K562 (cell line): ENCODE measurements at regions not wholly inside any gene's neighbourhood (a gene's known extent, or its start where the extent isn't known, plus 50 kb on each side); places are given as distances from the start of the nearest gene placed in this dataset.

Experiments
- ATAC-seq: fragments of 200-7000 bp; cut with Tn5 transposase; 3 replicates; pipeline ENCODE4 v1.9.1; 2020; ENCODE audit warnings: moderate library complexity
- BruUV-seq: library from RNA; stranded (reverse); fragments of 400-500 nt; replicated peaks from 2 replicates; lab custom pipeline; 2021; lab: Mats Ljungman, UMichigan
- CTCF ChIA-PET: fragments of 300-600 bp; formaldehyde crosslinking; extraction: SDS; loops from one replicate; lab custom pipeline; 2021; ENCODE audit warnings: low intra/inter-chr PET ratio; lab: Yijun Ruan, JAX
- POLR2A ChIA-PET: fragments of 300-600, 350-650 bp; sonication (Branson Sonifier 250); formaldehyde crosslinking; extraction: SDS; loops from one replicate; lab custom pipeline; 2021; ENCODE audit warnings: antibody characterized with exemption, inconsistent platforms; lab: Yijun Ruan, JAX
- DNase-seq, 4 experiments: peaks; one replicate each; pipeline versions ENCODE4 v3.0.0 to v3.0.0-alpha.2; 2011 to 2018; ENCODE audit warnings: low spot score in 3 of 4, mixed read lengths in 3 of 4; ENCODE audit errors: extremely low read depth in 1 of 4
- FAIRE-seq: peaks from 2 replicates; lab custom pipeline; 2011; peaks lifted over from hg19 to GRCh38; lab: Jason Lieb, UNC
- H2AFZ ChIP-seq: 2 replicates; pipeline ENCODE4 v1.6.0; 2011; ENCODE audit warnings: low read depth, low read length, control low read depth, inconsistent platforms
- H3K27ac ChIP-seq: fragments of 200-600 bp; 3 replicates; pipeline ENCODE4 v1.8.0; 2011; ENCODE audit warnings: low read depth, mild to moderate bottlenecking, control low read depth, inconsistent platforms, low read length, moderate library complexity, mixed read lengths; ENCODE audit errors: extremely low read depth
- H3K27me3 ChIP-seq, 2 experiments: fragments of 300-600 bp in 1 of 2; 2 replicates in 1 of 2; 3 replicates in 1 of 2; pipeline versions ENCODE4 v1.6.0 to v1.8.0; 2011; ENCODE audit warnings: inconsistent platforms in 2 of 2, low read length in 2 of 2, mild to moderate bottlenecking in 1 of 2, mixed read lengths in 1 of 2, moderate library complexity in 1 of 2; ENCODE audit not compliant: control insufficient read depth in 2 of 2, insufficient read depth in 2 of 2
- H3K36me3 ChIP-seq: fragments of 300-600 bp; 3 replicates; pipeline ENCODE4 v1.8.0; 2011; ENCODE audit warnings: mild to moderate bottlenecking, low read length, inconsistent platforms; ENCODE audit not compliant: control insufficient read depth, insufficient read depth
- H3K4me1 ChIP-seq, 2 experiments: fragments of 200-600 bp in 1 of 2; replicated peaks in 1 of 2; 2 replicates in 1 of 2; 3 replicates in 1 of 2; pipeline versions ENCODE4 v1.5.1 to v1.8.0; 2011; ENCODE audit warnings: inconsistent platforms in 2 of 2, low read length in 2 of 2, mild to moderate bottlenecking in 1 of 2, mixed read lengths in 1 of 2, moderate library complexity in 1 of 2; ENCODE audit not compliant: control insufficient read depth in 2 of 2, insufficient read depth in 2 of 2
- H3K4me2 ChIP-seq: 2 replicates; pipeline ENCODE4 v1.6.1; 2011; ENCODE audit warnings: low read length, control low read depth, inconsistent platforms, mixed read lengths; ENCODE audit not compliant: insufficient read depth
- H3K4me3 ChIP-seq: fragments of 200-600 bp; sonication (generic), shearing (Covaris generic); 2 replicates; pipeline ENCODE4 v1.5.1; 2016; ENCODE audit warnings: control low read depth, inconsistent platforms
- H3K79me2 ChIP-seq: fragments of 200-600 bp; 3 replicates; pipeline ENCODE4 v1.8.0; 2011; ENCODE audit warnings: low read length, inconsistent platforms; ENCODE audit not compliant: control insufficient read depth, insufficient read depth
- H3K9ac ChIP-seq, 2 experiments: 2 replicates each; pipeline versions ENCODE4 v1.6.0 to v1.6.1; 2011; ENCODE audit warnings: low read depth in 2 of 2, low read length in 2 of 2, control low read depth in 1 of 2, inconsistent platforms in 1 of 2, mild to moderate bottlenecking in 1 of 2, mixed read lengths in 1 of 2; ENCODE audit not compliant: insufficient read depth in 1 of 2
- H3K9me1 ChIP-seq: one replicate; pipeline ENCODE4 v1.6.0; 2011; ENCODE audit warnings: inconsistent platforms, mild to moderate bottlenecking, low read length, moderate library complexity; ENCODE audit not compliant: control insufficient read depth, insufficient read depth
- H3K9me3 ChIP-seq: replicated peaks from 2 replicates; pipeline ENCODE4 v1.5.1; 2011; ENCODE audit warnings: low read depth, low read length, inconsistent platforms; ENCODE audit not compliant: control insufficient read depth, insufficient read depth
- H4K20me1 ChIP-seq: replicated peaks from 2 replicates; pipeline ENCODE4 v1.6.1; 2011; ENCODE audit warnings: low read length, inconsistent platforms, mixed read lengths; ENCODE audit not compliant: control insufficient read depth, insufficient read depth
- ARHGAP35 ChIP-seq: fragments of 450-650 bp; IDR thresholded peaks from 2 replicates; pipeline ENCODE4 v1.6.1; 2018; ENCODE audit not compliant: partially characterized antibody
- DMBX1 ChIP-seq: fragments of 250-450 bp; sonication (Bioruptor Pico); IDR thresholded peaks from 2 replicates; pipeline ENCODE4 v1.8.0; 2022; ENCODE audit warnings: inconsistent platforms, mild to moderate bottlenecking, moderate library complexity, borderline replicate concordance
- KDM1A ChIP-seq, 2 experiments: fragments of 450-650 bp; IDR thresholded peaks; 2 replicates each; pipeline ENCODE4 v1.6.1; 2016; ENCODE audit warnings: mild to moderate bottlenecking in 2 of 2
- PATZ1 ChIP-seq: fragments of 250-450 bp; sonication (Bioruptor Pico); IDR thresholded peaks from 2 replicates; pipeline ENCODE4 v1.5.0; 2020; ENCODE audit warnings: mild to moderate bottlenecking, borderline replicate concordance
- POLR2AphosphoS2 ChIP-seq: IDR thresholded peaks from 2 replicates; pipeline ENCODE4 v1.6.1; 2012; ENCODE audit warnings: low read length, improper control_type of control experiment
- RAD21 ChIP-seq, 2 experiments: fragments of 250-450 bp in 1 of 2; fragments of 450-650 bp in 1 of 2; sonication (Bioruptor Pico) in 1 of 2; formaldehyde crosslinking in 1 of 2; IDR thresholded peaks in 1 of 2; conservative IDR thresholded peaks in 1 of 2; 2 replicates each; pipeline versions ENCODE4 v1.4.0 to v1.8.0; 2020 to 2022; ENCODE audit warnings: mild to moderate bottlenecking in 2 of 2, moderate library complexity in 1 of 2
- ZBTB2 ChIP-seq: fragments of 450-650 bp; IDR thresholded peaks from 2 replicates; pipeline ENCODE4 v1.6.1; 2016; ENCODE audit warnings: antibody characterized with exemption
- ZNF408 ChIP-seq: fragments of 250-450 bp; sonication (Bioruptor Pico); IDR thresholded peaks from 2 replicates; pipeline ENCODE4 v1.4.0; 2020; ENCODE audit warnings: low read depth, mild to moderate bottlenecking, moderate library complexity
- ZNF518B ChIP-seq: fragments of 250-450 bp; sonication (Bioruptor Pico); IDR thresholded peaks from 2 replicates; pipeline ENCODE4 v1.5.0; 2021; ENCODE audit warnings: mild to moderate bottlenecking, moderate library complexity
- ZNF830 ChIP-seq: fragments of 250-450 bp; sonication (Bioruptor Pico); IDR thresholded peaks from 2 replicates; pipeline ENCODE4 v1.5.0; 2021; ENCODE audit warnings: mild to moderate bottlenecking
- ZSCAN29 ChIP-seq: fragments of 450-650 bp; IDR thresholded peaks from 2 replicates; pipeline ENCODE4 v1.6.1; 2017
- WGBS: fragments of 100-300 bp; shearing (Covaris generic); methylation state at CpG from one replicate; pipeline ENCODE4 v1.1.6; 2016; ENCODE audit warnings: low coverage, mixed read lengths; ENCODE audit not compliant: insufficient coverage; ENCODE audit errors: missing lambda C conversion rate; 5-methylcytosine and 5-hydroxymethylcytosine counted together
- in situ Hi-C: fragments of 300-500 bp; cut with MboI; formaldehyde crosslinking; loops from 4 replicates; pipeline ENCODE4 v1.15.0; 2018; ENCODE audit warnings: inconsistent platforms, mixed read lengths
- intact Hi-C: fragments of 100-400 bp; cut with micrococcal nuclease; formaldehyde crosslinking; loops from 2 replicates; pipeline ENCODE4 v1.14.2; 2022
- TF ChIP-seq, protein P1 (sequence below): fragments of 450-650 bp; IDR thresholded peaks from 2 replicates; pipeline ENCODE4 v1.6.1; 2016; ENCODE audit warnings: low read depth, mild to moderate bottlenecking, moderate library complexity

DNA sequence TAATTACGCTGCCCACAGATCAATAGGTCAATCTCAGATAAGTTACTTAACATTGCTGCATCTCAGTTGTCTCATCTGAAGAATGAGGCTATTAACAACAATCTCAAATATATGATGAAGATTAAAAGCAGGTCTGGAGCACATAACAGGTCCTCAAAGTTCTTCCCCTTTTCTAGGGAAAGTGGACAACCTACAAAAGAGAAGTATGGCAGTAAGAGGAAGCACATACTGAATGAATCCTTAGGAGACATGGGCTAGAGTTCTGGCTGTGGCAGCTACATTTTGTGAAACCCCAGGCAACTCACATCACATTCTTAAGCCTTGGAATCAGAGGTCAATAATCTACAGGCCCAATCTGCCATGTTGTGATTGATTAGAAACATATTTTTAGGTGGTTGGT lies 180.6 kb downstream of the PCTP start:
- FAIRE-seq (no peak), ATAC-seq (no peak), DNase-seq (no peak)
- TF ChIP-seq KDM1A (IDR thresholded peaks at IDR 0.05) = no peak
- no peak for TF ChIP-seq ZBTB2
- TF ChIP-seq ARHGAP35 = no peak
- TF ChIP-seq POLR2AphosphoS2 = no peak
- TF ChIP-seq DMBX1 (CRISPR knock-in tag) = no peak
- TF ChIP-seq, protein P1, sequence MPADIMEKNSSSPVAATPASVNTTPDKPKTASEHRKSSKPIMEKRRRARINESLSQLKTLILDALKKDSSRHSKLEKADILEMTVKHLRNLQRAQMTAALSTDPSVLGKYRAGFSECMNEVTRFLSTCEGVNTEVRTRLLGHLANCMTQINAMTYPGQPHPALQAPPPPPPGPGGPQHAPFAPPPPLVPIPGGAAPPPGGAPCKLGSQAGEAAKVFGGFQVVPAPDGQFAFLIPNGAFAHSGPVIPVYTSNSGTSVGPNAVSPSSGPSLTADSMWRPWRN = no peak
- TF ChIP-seq RAD21 (CRISPR knock-in tag; conservative IDR thresholded peaks at IDR 0.05 in 1 of 2, IDR thresholded peaks at IDR 0.05 in 1 of 2) = no peak
- no peak for TF ChIP-seq ZNF830 (CRISPR knock-in tag)
- no peak for TF ChIP-seq ZNF518B (CRISPR knock-in tag)
- no peak for TF ChIP-seq ZNF408 (CRISPR knock-in tag)
- no peak for TF ChIP-seq ZSCAN29
- no peak for TF ChIP-seq PATZ1
- ChIA-PET CTCF (no interaction called here), POLR2A (no interaction called here)
- no TSS peak for BruUV-seq
- H3K79me2 ChIP-seq = no peaks in the 10 kb centered on the region
- no peak overlapping the region for H3K4me2 ChIP-seq
- no peaks in the 10 kb centered on the region for H3K9me3 ChIP-seq
- H3K9ac ChIP-seq = no peak overlapping the region
- intact Hi-C loops (no loop called here), in situ Hi-C loops (no loop called here)
- H3K9me1 ChIP-seq = no peaks in the 10 kb centered on the region
- H3K4me1 ChIP-seq = no peaks in the 10 kb centered on the region
- no peak overlapping the region for H3K27ac ChIP-seq
- no peak overlapping the region for H2AFZ ChIP-seq
- H3K36me3 ChIP-seq = no peaks in the 10 kb centered on the region
- no peak overlapping the region for H3K4me3 ChIP-seq
- H4K20me1 ChIP-seq = no peaks in the 10 kb centered on the region
- H3K27me3 ChIP-seq = no peaks in the 10 kb centered on the region
- WGBS = 0% methylated on average over 1 of the region's 1 CpG
